ENCODE measurements at regions not wholly inside any gene's neighbourhood (a gene's known extent, or its start where the extent isn't known, plus 50 kb on each side); places are given as distances from the start of the nearest gene placed in this dataset.
"Not testable (repeated sequence)": the region's sequence is repeated elsewhere in the genome, so short reads cannot be mapped to it uniquely, and the experiment has no call there.

- no peak for DNase-seq (ENCODE audit: low read depth)
These were observed 297.5 kb upstream of the CRIM1 start for GRCh38 chr2:36058076-36058475.

GRCh38 chr2:36052819-36053218 lies 302.8 kb upstream of the CRIM1 start:
- DNase-seq (ENCODE audit: low read depth), result no peak

GRCh38 chr2:36044411-36044810 lies 311.2 kb upstream of the CRIM1 start:
- no peak for DNase-seq (ENCODE audit: low read depth)

- no peak for DNase-seq (ENCODE audit: low read depth)
These were observed 320.4 kb upstream of the CRIM1 start for GRCh38 chr2:36035137-36035536.

- no peak for DNase-seq (ENCODE audit: low read depth)
These were observed 323.5 kb upstream of the CRIM1 start for GRCh38 chr2:36032046-36032445.

GRCh38 chr2:36031471-36031870 lies 324.1 kb upstream of the CRIM1 start:
- no peak for DNase-seq (ENCODE audit: low read depth)

GRCh38 chr2:36027616-36028015 lies 328.0 kb upstream of the CRIM1 start:
- DNase-seq (ENCODE audit: low read depth), result no peak

GRCh38 chr2:36013064-36013463 lies 342.5 kb upstream of the CRIM1 start:
- DNase-seq (ENCODE audit: low read depth), result no peak

GRCh38 chr2:36006444-36006843 lies 349.1 kb upstream of the CRIM1 start:
- no peak for DNase-seq (ENCODE audit: low read depth)

- no peak for DNase-seq (ENCODE audit: low read depth)
These were observed 352.6 kb upstream of the CRIM1 start for GRCh38 chr2:36002941-36003340.

- DNase-seq (ENCODE audit: low read depth), result no peak
These were observed 358.1 kb upstream of the CRIM1 start for GRCh38 chr2:35997488-35997887.

GRCh38 chr2:35989503-35989902 lies 366.1 kb upstream of the CRIM1 start:
- no peak for DNase-seq (ENCODE audit: low read depth)

- no peak for DNase-seq (ENCODE audit: low read depth)
These were observed 366.5 kb upstream of the CRIM1 start for GRCh38 chr2:35989040-35989439.

- no peak for DNase-seq (ENCODE audit: low read depth)
These were observed 368.7 kb upstream of the CRIM1 start for GRCh38 chr2:35986871-35987270.

- DNase-seq (ENCODE audit: low read depth), result no peak
These were observed 377.4 kb upstream of the CRIM1 start for GRCh38 chr2:35978218-35978617.

GRCh38 chr2:35976611-35977010 lies 379.0 kb upstream of the CRIM1 start:
- no peak for DNase-seq (ENCODE audit: low read depth)

GRCh38 chr2:35973737-35974132 lies 381.8 kb upstream of the CRIM1 start:
- no peak for DNase-seq (ENCODE audit: low read depth)

GRCh38 chr2:35973132-35973736 lies 382.3 kb upstream of the CRIM1 start:
- DNase-seq (ENCODE audit: low read depth), result no peak

GRCh38 chr2:35963824-35964223 lies 391.8 kb upstream of the CRIM1 start:
- DNase-seq (ENCODE audit: low read depth), result no peak

- no peak for DNase-seq (ENCODE audit: low read depth)
These were observed 392.2 kb upstream of the CRIM1 start for GRCh38 chr2:35963357-35963756.

GRCh38 chr2:35962585-35963146 lies 392.9 kb upstream of the CRIM1 start:
- DNase-seq (ENCODE audit: low read depth), result no peak

- no peak for DNase-seq (ENCODE audit: low read depth)
These were observed 395.0 kb upstream of the CRIM1 start for GRCh38 chr2:35960596-35960995.

- not testable (repeated sequence) for DNase-seq (ENCODE audit: low read depth)
These were observed 398.5 kb upstream of the CRIM1 start for GRCh38 chr2:35957053-35957452.

- no peak for DNase-seq (ENCODE audit: low read depth)
These were observed 409.1 kb upstream of the CRIM1 start for GRCh38 chr2:35946478-35946877.

Measured in T follicular helper cell (primary cell).